Uterus (tissue), 2 donors: ENCODE measurements at regions not wholly inside any gene's neighbourhood (a gene's known extent, or its start where the extent isn't known, plus 50 kb on each side); places are given as distances from the start of the nearest gene placed in this dataset.
"Not testable (repeated sequence)": the region's sequence is repeated elsewhere in the genome, so short reads cannot be mapped to it uniquely, and the experiment has no call there.

Experiments
- POLR2A ChIP-seq, 2 donors: fragments of 450-650 bp; IDR thresholded peaks; one replicate each; pipeline ENCODE4 v1.6.1; 2016; ENCODE audit warnings: antibody characterized with exemption in 2 of 2, mild to moderate bottlenecking in 1 of 2, moderate library complexity in 1 of 2
- TF ChIP-seq, protein P1 (sequence below), 4 experiments: fragments of 200-600 bp in 2 of 4; fragments of 450-650 bp in 2 of 4; sonication (generic) in 2 of 4; IDR thresholded peaks; one replicate each; pipeline ENCODE4 v1.5.1; 2016 to 2019; ENCODE audit warnings: antibody characterized with exemption in 4 of 4, mild to moderate bottlenecking in 2 of 4, moderate library complexity in 1 of 4

DNA sequence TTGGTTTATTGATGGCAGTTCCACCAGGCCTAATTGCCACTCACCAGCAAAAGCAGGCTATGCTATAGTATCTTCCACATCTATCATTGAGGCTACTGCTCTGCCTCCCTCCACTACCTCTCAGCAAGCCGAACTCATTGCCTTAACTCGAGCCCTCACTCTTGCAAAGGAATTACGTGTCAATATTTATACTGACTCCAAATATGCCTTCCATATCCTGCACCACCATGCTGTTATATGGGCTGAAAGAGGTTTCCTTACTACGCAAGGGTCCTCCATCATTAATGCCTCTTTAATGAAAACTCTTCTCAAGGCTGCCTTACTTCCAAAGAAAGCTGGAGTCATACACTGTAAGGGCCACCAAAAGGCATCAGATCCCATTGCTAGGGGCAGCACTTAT lies 50.0 kb upstream of the RASAL2 start:
- TF ChIP-seq, protein P1, sequence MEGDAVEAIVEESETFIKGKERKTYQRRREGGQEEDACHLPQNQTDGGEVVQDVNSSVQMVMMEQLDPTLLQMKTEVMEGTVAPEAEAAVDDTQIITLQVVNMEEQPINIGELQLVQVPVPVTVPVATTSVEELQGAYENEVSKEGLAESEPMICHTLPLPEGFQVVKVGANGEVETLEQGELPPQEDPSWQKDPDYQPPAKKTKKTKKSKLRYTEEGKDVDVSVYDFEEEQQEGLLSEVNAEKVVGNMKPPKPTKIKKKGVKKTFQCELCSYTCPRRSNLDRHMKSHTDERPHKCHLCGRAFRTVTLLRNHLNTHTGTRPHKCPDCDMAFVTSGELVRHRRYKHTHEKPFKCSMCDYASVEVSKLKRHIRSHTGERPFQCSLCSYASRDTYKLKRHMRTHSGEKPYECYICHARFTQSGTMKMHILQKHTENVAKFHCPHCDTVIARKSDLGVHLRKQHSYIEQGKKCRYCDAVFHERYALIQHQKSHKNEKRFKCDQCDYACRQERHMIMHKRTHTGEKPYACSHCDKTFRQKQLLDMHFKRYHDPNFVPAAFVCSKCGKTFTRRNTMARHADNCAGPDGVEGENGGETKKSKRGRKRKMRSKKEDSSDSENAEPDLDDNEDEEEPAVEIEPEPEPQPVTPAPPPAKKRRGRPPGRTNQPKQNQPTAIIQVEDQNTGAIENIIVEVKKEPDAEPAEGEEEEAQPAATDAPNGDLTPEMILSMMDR (IDR thresholded peaks at IDR 0.05): not testable (repeated sequence)
- TF ChIP-seq POLR2A (IDR thresholded peaks at IDR 0.05): not testable (repeated sequence)
